HG02610 (cell line): ENCODE measurements at regions not wholly inside any gene's neighbourhood (a gene's known extent, or its start where the extent isn't known, plus 50 kb on each side); places are given as distances from the start of the nearest gene placed in this dataset.
"Not testable (repeated sequence)": the region's sequence is repeated elsewhere in the genome, so short reads cannot be mapped to it uniquely, and the experiment has no call there.

Experiments
- ATAC-seq: cut with Tn5 transposase; IDR thresholded peaks from one replicate; pipeline ENCODE4 v1.9.1; 2021; ENCODE audit warnings: mild to moderate bottlenecking, moderate library complexity; ENCODE audit not compliant: unreplicated experiment

DNA sequence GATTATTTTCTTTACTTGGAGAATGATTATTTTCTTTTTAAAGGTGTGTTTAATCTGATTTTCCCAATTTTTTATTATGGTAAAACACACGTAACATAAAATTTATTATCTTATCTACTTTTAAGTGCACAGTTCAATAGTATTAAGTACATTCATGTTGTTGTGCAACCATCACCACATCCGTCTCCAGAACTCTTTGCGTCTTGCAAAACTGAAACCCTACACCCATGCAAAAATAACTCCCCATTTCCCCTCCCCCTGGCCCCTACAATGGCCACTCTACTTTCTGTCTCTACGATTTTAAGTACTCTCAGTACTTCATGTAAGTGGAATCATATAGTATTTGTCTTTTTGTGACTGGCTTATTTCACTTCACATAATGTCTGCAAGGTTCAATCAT is 230.7 kb downstream of the SATB1 start:
- ATAC-seq: no peak

GRCh38 chr3:18190646-18191045 is 234.5 kb downstream of the SATB1 start:
- ATAC-seq: no peak

DNA sequence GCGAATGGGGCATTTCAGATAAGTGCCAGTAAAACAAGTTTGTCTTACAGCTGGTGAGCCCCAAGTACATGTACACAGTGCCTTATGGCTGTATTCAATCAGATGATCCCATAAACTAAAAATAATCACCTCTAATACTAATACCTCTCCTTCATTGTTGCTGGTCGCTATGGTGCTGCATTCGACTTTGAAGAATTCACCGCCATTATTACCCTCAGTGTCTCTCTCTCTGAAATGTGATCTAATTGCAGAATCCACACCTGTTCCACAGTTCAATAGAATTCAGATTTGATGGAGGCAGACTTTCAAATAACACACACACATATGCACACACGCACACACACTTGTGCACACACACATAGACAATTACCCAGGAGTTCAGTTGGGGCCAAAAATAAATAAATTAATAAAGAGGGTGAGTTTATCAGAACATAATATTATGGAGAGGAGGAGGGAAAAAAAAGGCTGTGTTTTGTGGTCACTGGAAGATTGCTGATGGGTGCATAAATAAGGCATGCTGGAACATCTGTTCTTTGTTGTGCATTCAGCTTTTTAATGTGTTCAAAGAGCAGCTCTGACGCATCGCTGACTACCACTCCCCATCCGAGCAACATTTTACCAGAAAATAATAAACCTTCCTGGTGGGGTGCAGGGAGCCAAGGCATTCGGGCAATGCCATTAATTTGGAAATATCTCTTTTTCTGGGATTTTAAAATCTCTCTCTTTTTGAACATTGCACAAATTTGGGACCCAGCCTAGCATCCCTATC is 235.7 kb downstream of the SATB1 start:
- ATAC-seq: no peak

DNA sequence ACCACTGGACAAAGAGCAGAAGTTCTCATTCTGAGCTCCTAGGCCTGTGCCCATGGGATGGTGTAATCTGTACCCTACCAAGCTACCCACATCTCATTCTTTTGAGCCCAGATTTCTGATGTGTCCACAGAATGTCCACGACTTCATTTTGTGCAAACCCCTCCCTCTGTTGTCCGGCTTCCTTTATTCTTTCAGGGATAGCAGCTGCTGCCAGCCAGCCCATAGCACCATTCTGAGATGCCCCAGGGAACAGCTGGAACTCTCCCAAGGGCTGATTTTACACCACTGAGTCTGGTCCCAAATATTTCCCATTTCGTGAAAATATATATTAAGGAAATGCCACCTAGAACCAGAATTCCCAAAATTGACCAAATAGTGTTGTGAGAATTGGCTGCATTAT is 236.6 kb downstream of the SATB1 start:
- ATAC-seq: no peak

DNA sequence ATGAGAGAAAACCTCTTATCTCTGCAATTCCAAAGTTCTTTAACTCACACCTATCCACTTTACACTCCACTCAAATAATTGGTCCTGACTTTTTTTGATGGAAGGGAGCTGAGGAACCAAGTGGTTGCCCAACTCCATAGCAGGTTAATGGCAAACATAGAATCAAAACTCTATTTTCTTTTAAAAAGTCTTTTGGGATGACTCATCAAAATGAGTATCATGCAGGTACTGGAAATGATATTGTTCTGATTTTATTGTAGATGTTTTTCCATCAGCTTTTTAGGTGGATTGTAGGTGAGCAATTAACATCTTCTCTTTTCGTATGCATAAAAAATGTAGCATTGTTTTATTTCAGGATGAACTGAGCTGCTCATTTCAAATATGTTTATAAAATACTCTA is 239.5 kb downstream of the SATB1 start:
- no peak for ATAC-seq

DNA sequence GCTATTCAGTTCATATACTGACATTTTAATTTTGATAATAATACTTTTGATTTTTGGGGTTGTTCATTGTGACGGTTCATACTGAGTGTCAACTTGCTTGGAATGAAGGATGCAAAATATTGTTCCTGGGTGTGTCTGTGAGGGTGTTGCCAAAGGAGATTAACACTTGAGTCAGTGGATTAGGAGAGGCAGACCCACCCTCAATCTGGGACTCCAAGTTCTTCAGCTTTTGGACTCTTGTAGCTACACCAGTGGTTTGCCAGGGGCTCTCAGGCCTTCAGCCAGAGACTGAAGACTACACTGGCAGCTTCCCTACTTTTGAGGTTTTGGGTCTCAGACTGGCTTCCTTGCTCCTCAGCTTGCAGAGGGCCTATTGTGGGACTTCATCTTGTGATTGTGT is 242.2 kb downstream of the SATB1 start:
- ATAC-seq: not testable (repeated sequence)

DNA sequence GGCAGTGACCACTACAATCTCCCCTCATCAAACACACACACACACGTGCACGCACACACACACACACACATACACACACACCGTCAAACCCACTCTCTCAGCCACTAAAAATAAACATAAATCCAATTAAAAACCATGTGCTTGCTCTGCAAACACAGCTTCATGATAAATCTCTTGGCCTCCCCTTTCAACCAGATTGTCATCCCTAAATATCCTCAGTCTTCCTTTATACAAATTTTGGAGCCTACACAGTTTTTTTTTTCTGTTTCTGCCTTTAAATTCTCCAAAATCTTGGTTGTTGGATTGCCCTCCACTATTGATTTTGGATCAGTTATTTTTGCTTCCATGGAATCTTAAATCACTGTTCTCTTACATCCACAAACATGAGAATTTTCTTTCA is 245.6 kb downstream of the SATB1 start:
- no peak for ATAC-seq

GRCh38 chr3:18177271-18177670 is 247.9 kb downstream of the SATB1 start:
- ATAC-seq: no peak

DNA sequence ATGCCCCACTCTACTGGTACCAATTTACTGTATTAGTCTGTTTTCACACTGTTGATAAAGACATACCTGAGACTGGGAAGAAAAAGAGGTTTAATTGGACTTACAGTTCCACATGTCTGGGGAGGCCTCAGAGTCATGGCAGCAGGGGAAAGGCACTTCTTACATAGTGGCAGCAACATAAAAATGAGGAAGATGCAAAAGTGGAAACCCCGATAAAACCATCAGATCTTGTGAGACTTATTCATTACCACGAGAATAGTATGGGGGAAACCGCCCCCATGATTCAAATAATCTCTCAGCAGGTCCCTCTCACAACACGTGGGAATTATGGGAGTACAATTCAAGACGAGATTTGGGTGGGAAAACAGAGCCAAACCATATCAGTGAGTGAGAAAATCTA is 251.2 kb downstream of the SATB1 start:
- not testable (repeated sequence) for ATAC-seq

GRCh38 chr3:18159681-18160080 is 265.5 kb downstream of the SATB1 start:
- ATAC-seq: no peak

DNA sequence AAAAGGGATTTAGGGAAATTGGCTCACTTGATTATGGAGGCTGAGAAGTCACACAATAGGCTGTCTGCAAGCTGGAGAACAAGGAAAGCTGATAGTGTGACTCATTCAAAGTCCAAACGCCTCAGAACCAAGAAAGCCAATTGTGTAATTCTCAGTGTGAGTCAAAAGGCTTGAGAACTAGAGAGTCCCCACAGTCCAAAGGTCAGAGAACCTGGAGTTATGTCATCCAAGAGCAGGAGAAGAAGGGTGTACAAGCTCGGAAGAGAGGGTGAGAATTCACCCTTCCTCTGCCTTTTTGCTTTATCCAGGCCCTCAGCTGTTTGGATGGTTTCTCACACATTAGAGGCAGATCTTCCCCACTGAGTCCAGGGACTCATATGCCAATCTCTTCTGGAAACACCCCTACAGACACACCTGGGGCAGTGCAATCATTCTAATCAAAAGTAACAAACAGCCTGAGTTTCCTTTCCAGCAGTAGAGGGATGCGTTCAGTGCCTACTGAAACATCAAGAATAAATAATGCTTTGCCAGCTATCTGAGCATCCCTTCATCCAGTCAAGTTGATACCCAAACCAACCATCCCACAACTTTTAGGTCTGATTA is 271.5 kb downstream of the SATB1 start:
- ATAC-seq: no peak

GRCh38 chr3:18151199-18151598 is 273.9 kb downstream of the SATB1 start:
- no peak for ATAC-seq

GRCh38 chr3:18149935-18150334 is 275.2 kb downstream of the SATB1 start:
- ATAC-seq: no peak

- ATAC-seq: no peak
Measured at GRCh38 chr3:18149386-18149785, 275.8 kb downstream of the SATB1 start.

- ATAC-seq: no peak
Measured at GRCh38 chr3:18144571-18144970, 280.6 kb downstream of the SATB1 start.

- ATAC-seq: no peak
Measured at GRCh38 chr3:18143258-18143780, 281.8 kb downstream of the SATB1 start.

DNA sequence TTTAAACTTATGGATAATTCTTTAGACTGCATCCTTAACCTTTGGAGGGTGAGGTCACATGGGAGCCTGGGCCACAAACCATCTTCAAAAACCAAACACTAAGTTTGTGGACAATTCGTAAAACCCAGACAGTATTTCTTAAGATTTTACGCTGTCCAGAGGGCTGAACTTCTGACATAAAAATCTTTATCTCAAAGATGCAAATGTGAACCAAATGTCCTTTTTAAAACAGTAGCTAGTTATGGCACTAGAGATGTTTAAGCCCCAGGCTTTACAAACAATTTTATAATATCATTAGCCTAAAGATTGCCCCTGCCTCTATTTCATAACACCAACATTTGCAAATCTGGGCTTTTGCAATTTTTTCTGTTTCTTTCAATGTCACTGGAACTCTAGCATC is 287.2 kb downstream of the SATB1 start:
- ATAC-seq: no peak

DNA sequence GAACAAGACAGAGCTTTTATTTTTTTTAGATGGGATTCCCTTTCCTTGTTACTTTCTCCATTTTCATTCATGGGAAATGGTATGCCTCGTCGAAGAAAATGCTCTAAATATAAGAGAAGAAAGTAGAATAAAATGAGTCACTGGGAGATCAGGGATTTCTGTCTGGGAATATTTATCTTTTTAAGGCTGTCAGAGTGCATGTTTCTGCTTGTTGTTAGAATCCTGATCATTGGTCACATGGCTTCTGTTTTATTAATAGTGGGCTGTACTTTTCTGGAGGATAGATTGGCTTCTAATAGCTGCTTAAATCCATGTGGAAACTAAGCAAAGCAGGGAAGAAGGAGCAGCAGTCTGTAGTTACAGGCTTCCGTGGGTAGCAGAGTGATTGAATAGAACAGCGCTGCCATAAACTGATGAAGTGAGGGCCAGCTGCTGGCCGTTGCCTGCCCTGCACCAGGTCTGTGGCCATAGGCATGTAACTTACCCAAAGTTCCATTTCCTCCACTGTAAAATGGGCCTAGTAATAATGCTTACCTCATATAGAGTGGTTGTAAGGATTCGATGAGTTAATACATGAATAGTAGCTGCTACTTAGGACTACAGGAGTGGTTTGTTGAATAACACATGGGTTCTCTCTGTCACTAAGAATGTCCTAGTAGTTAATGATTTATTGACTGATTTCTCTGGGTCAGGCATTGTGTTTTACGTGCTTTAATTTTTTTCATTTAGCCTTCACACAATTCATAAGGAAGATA is 289.9 kb downstream of the SATB1 start:
- ATAC-seq: no peak

DNA sequence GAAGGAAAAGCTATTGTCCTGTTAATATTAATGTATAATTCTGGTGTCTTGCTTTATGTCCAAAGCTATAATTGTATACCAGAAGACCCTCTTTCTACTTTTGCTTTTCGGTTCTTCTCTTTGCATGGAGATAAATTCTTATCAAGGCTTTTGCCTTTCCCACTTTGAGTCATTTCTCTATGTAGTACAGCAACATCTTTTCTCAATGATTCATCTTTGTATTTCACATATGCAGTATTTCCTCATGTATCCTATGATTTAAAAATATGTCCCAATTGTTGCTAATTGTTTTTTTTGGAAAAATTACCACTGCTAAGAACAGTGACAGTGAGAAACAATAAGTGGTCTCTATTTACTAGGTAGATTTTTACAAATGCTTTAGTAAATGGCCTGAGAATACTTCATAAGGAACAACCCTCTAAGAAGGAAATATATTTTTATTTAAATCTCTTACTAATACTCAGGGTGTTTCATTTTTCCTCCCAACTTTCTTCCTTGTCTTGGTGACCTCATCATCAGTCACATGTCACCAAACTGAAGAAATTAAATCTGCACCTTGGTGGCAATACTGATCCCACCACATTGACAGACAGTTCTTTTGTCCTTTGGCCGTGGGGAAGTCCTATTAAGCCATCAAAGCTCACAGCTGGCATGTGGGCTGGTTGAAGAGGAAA is 290.6 kb downstream of the SATB1 start:
- ATAC-seq: no peak

DNA sequence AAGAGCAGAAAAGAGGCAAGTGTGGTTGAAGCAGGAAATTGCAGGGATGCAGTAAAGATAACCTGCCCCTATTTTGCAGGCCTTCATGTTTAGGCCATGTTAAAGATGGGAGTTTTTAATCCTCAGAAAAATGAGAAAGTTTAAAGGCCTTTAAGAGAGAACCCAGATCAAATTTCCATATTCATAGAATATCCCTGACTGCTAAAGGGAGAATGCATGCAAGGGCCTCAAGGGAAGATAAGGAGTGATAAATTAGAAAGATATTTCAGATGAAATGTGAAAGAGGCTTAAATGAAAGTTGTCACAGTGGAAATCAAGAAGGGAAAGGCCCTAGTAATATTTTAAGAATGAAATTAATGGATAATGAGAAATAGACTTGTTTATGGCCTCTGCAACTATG is 292.1 kb downstream of the SATB1 start:
- no peak for ATAC-seq
